ENCODE measurements at regions not wholly inside any gene's neighbourhood (a gene's known extent, or its start where the extent isn't known, plus 50 kb on each side); places are given as distances from the start of the nearest gene placed in this dataset.

GRCh38 chr12:77777274-77777673 lies 53.4 kb upstream of the NAV3 start:
- WGBS, 3 donors, result 95 to 96% (median 96%) methylated on average over 1 of the region's 1 CpG
- H3K27ac ChIP-seq, result no peak overlapping the region
- TF ChIP-seq CTCF (IDR thresholded peaks at IDR 0.05), result no peak
- intact Hi-C loops (cut with DNase I), result no loop called here
- H3K4me1 ChIP-seq, result no peaks in the 10 kb centered on the region
- H3K4me3 ChIP-seq, result no peak overlapping the region
- ATAC-seq, result no peak
- peaks cover 3% of the 10 kb centered on the region for H3K9me3 ChIP-seq
- H3K36me3 ChIP-seq (ENCODE audit: insufficient read depth in 1 of 2, low read depth in 1 of 2), result no peaks in the 10 kb centered on the region
- no peak for DNase-seq
- no peaks in the 10 kb centered on the region for H3K27me3 ChIP-seq (ENCODE audit: insufficient read depth in 3 of 3, low read length in 2 of 3)

- no peak for DNase-seq
- Histone ChIP-seq H3K27ac (no peak overlapping the region), H3K36me3 (ENCODE audit: insufficient read depth in 1 of 2, low read depth in 1 of 2) (no peaks in the 10 kb centered on the region), H3K27me3 (ENCODE audit: insufficient read depth in 3 of 3, low read length in 2 of 3) (no peaks in the 10 kb centered on the region), H3K9me3 (peaks cover 3% of the 10 kb centered on the region), H3K4me1 (no peaks in the 10 kb centered on the region), H3K4me3 (no peak overlapping the region)
- 78 to 83% (median 79%) methylated on average over 5 of the region's 5 CpGs for WGBS, 3 donors
- ATAC-seq, result no peak
- TF ChIP-seq CTCF (IDR thresholded peaks at IDR 0.05), result no peak
- intact Hi-C loops (cut with DNase I), result no loop called here
These were observed 55.9 kb upstream of the NAV3 start for GRCh38 chr12:77774761-77775160.

GRCh38 chr12:77772676-77773298 lies 57.9 kb upstream of the NAV3 start:
- Histone ChIP-seq H3K27ac (no peak overlapping the region), H3K4me3 (no peak overlapping the region), H3K9me3 (peaks cover 3% of the 10 kb centered on the region), H3K36me3 (ENCODE audit: insufficient read depth in 1 of 2, low read depth in 1 of 2) (no peaks in the 10 kb centered on the region), H3K27me3 (ENCODE audit: insufficient read depth in 3 of 3, low read length in 2 of 3) (no peaks in the 10 kb centered on the region), H3K4me1 (no peaks in the 10 kb centered on the region)
- intact Hi-C loops (cut with DNase I), result no loop called here
- DNase-seq (no peak), ATAC-seq (peak in 1 of 4 donors; percentile 32)
- no peak for TF ChIP-seq CTCF (IDR thresholded peaks at IDR 0.05)
- WGBS, 3 donors, result 20 to 33% (median 29%) methylated on average over 6 of the region's 6 CpGs

GRCh38 chr12:77768558-77768957 lies 62.1 kb upstream of the NAV3 start:
- no peaks in the 10 kb centered on the region for H3K27me3 ChIP-seq (ENCODE audit: insufficient read depth in 3 of 3, low read length in 2 of 3)
- ATAC-seq (no peak), DNase-seq (no peak)
- H3K9me3 ChIP-seq, result no peaks in the 10 kb centered on the region
- 71 to 100% (median 94%) methylated on average over 1 of the region's 1 CpG for WGBS, 3 donors
- intact Hi-C loops (cut with DNase I), result no loop called here
- no peak overlapping the region for H3K27ac ChIP-seq
- H3K4me3 ChIP-seq, result no peak overlapping the region
- no peaks in the 10 kb centered on the region for H3K36me3 ChIP-seq (ENCODE audit: insufficient read depth in 1 of 2, low read depth in 1 of 2)
- no peak for TF ChIP-seq CTCF (IDR thresholded peaks at IDR 0.05)
- H3K4me1 ChIP-seq, result no peaks in the 10 kb centered on the region

- H3K4me3 ChIP-seq, result no peak overlapping the region
- H3K9me3 ChIP-seq, result no peaks in the 10 kb centered on the region
- H3K36me3 ChIP-seq (ENCODE audit: insufficient read depth in 1 of 2, low read depth in 1 of 2), result no peaks in the 10 kb centered on the region
- intact Hi-C loops (cut with DNase I), result no loop called here
- no peak overlapping the region for H3K27ac ChIP-seq
- H3K27me3 ChIP-seq (ENCODE audit: insufficient read depth in 3 of 3, low read length in 2 of 3), result no peaks in the 10 kb centered on the region
- H3K4me1 ChIP-seq, result no peaks in the 10 kb centered on the region
- no peak for ATAC-seq
- WGBS, 3 donors, result 89 to 100% (median 100%) methylated on average over 1 of the region's 1 CpG
- DNase-seq, result no peak
- TF ChIP-seq CTCF (IDR thresholded peaks at IDR 0.05), result no peak
These were observed 62.8 kb upstream of the NAV3 start for GRCh38 chr12:77767756-77768343.

All from psoas muscle (tissue), 7 donors.